ENCODE measurements at regions not wholly inside any gene's neighbourhood (a gene's known extent, or its start where the extent isn't known, plus 50 kb on each side); places are given as distances from the start of the nearest gene placed in this dataset.

- TF ChIP-seq POLR2A (IDR thresholded peaks at IDR 0.05; ENCODE audit: low read length) (no peak), GATA1 (IDR thresholded peaks at IDR 0.05; ENCODE audit: low read depth, low read length) (no peak)
These were observed 369.6 kb downstream of the ATP23 start for GRCh38 chr12:58310809-58311622.

All from erythroblast (primary cell).